ENCODE measurements at regions not wholly inside any gene's neighbourhood (a gene's known extent, or its start where the extent isn't known, plus 50 kb on each side); places are given as distances from the start of the nearest gene placed in this dataset.

DNA sequence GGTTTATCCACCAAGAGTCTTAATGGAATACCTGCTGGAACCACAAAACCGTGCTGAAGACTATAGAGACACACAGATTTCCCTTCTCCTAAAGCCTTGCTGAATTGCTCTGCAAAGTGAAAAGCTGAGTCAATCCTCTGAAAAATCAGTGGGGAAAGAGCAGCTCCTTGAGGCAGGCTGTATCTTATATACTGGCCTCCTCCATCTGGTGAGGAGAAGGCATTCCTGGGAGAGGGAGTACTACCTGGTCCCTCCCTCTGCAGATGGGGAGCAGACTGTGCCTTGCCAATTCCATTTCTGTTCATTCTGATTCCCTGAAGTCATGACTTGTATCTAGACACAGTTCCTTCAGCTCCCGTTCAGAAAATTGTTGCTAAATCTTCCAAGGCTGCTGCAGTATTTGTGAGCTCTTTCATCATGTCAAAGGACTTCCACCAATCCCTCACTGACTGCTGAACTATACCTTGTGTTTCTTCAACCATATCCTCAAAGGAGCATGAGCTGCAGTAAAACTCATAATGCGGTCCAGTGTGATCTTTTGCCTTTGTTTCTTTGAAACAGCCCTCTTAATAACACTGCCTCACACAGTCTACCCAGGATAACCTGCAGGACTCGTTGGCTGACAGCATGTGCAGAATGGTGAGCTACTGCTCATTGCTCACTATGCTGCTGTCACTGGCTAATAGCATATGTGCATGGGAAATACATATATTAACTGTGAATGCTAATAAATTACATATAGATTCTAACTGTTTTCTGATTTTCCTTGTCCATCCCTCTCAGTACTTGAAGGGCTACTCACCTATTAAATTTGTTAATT, 84.5 kb downstream of the FOXD1 start:
- Histone ChIP-seq H3K27ac (ENCODE audit: low read length) (no peak overlapping the region), H3K27me3 (ENCODE audit: control insufficient read depth, insufficient read depth, low read length) (no peaks in the 10 kb centered on the region), H3K4me3 (ENCODE audit: low read length) (no peak overlapping the region), H3K4me1 (ENCODE audit: control insufficient read depth, insufficient read depth, low read length) (no peaks in the 10 kb centered on the region), H3K9me3 (ENCODE audit: control insufficient read depth, insufficient read depth, low read length) (no peaks in the 10 kb centered on the region), H3K36me3 (ENCODE audit: control insufficient read depth, insufficient read depth, low read length) (no peaks in the 10 kb centered on the region)
- no peak for DNase-seq (ENCODE audit: low read depth, low spot score)
- WGBS (ENCODE audit: insufficient coverage, insufficient read length), result no CpG with 5 or more reads among the region's 4 CpGs

DNA sequence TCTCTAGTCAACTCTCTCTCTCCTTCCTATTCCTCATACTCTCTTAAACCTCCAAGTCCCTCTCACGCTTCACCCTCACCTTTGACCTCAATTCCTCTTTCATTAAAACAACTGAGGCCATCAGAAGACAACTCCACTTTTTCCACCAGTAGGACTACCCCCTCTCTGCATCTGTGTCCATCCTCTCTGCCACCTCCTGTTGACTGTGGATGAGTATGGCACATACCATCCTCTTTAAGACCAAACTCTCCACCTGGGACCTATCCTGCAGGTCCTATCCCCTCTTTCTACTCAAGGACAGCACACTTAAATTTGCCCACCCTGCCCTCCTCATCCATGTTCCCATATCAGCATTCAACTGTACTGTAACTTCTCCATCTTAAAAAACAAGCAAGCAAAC, 89.2 kb downstream of the FOXD1 start:
- H3K36me3 ChIP-seq (ENCODE audit: control insufficient read depth, insufficient read depth, low read length), result no peaks in the 10 kb centered on the region
- 100% methylated on average over 1 of the region's 1 CpG for WGBS (ENCODE audit: insufficient coverage, insufficient read length)
- no peaks in the 10 kb centered on the region for H3K4me1 ChIP-seq (ENCODE audit: control insufficient read depth, insufficient read depth, low read length)
- no peak overlapping the region for H3K27ac ChIP-seq (ENCODE audit: low read length)
- no peaks in the 10 kb centered on the region for H3K9me3 ChIP-seq (ENCODE audit: control insufficient read depth, insufficient read depth, low read length)
- H3K27me3 ChIP-seq (ENCODE audit: control insufficient read depth, insufficient read depth, low read length), result no peaks in the 10 kb centered on the region
- no peak overlapping the region for H3K4me3 ChIP-seq (ENCODE audit: low read length)
- DNase-seq (ENCODE audit: low read depth, low spot score), result no peak

DNA sequence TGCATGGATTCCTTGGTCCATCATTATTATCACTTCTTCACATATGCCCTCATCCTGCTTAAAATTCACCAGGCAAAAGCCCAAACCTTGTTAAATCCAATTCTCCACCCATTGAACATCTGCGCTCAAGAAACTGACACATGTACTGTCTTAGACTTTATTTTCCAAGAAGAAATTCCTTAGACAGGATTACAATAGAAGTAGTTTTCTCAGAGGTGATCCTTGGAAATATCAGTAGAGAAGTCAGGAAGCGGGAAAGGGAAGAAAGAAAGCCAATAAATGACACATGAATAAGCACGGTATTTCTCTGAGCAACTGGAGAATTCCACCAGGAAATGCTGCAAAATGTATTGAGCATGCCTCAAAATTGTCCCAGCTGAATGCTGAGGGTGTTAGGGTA, 90.2 kb downstream of the FOXD1 start:
- Histone ChIP-seq H3K36me3 (ENCODE audit: control insufficient read depth, insufficient read depth, low read length) (no peaks in the 10 kb centered on the region), H3K27ac (ENCODE audit: low read length) (no peak overlapping the region), H3K27me3 (ENCODE audit: control insufficient read depth, insufficient read depth, low read length) (no peaks in the 10 kb centered on the region), H3K4me3 (ENCODE audit: low read length) (no peak overlapping the region), H3K9me3 (ENCODE audit: control insufficient read depth, insufficient read depth, low read length) (no peaks in the 10 kb centered on the region), H3K4me1 (ENCODE audit: control insufficient read depth, insufficient read depth, low read length) (no peaks in the 10 kb centered on the region)
- no CpG with 5 or more reads among the region's 3 CpGs for WGBS (ENCODE audit: insufficient coverage, insufficient read length)
- no peak for DNase-seq (ENCODE audit: low read depth, low spot score)

DNA sequence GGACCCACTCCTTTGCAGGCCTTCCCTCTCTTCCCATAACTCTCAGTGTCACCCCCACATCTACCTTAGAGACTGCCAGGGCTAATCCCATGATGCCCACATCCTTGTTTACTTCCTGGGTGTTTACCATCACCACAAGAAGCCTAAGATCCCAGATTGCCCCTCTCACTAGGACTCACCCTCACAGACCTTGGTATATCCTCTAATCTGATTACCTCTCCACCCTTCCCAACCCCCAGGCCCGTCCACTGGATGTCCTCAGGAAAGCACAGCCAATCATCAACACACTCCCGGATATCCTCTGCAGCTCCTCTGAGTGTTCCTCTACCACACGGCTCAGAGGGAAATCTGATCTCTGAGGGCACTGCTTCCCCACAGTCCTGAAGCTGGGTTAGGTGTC, 91.0 kb downstream of the FOXD1 start:
- Histone ChIP-seq H3K4me3 (ENCODE audit: low read length) (no peak overlapping the region), H3K27ac (ENCODE audit: low read length) (no peak overlapping the region), H3K27me3 (ENCODE audit: control insufficient read depth, insufficient read depth, low read length) (no peaks in the 10 kb centered on the region), H3K36me3 (ENCODE audit: control insufficient read depth, insufficient read depth, low read length) (no peaks in the 10 kb centered on the region), H3K4me1 (ENCODE audit: control insufficient read depth, insufficient read depth, low read length) (no peaks in the 10 kb centered on the region), H3K9me3 (ENCODE audit: control insufficient read depth, insufficient read depth, low read length) (no peaks in the 10 kb centered on the region)
- no CpG with 5 or more reads among the region's 3 CpGs for WGBS (ENCODE audit: insufficient coverage, insufficient read length)
- no peak for DNase-seq (ENCODE audit: low read depth, low spot score)

DNA sequence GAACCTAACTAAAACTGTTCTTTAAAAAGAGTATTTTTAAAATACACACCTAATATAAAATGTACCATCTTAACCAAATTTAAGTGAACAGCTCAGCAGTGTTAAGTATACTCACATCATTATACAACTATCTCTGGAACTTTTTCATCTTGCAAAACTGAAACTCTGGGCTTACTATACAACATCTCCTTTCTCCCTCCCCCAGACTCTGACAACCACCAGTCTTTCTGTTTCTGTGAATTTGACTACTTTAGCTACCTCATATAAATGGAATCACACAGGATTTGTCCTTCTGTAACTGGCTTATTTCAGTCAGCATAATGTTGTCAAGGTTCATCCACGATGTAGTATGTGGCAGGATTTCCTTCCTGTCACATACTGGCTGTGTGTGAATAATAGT, 93.5 kb downstream of the FOXD1 start:
- Histone ChIP-seq H3K4me1 (ENCODE audit: control insufficient read depth, insufficient read depth, low read length) (no peaks in the 10 kb centered on the region), H3K4me3 (ENCODE audit: low read length) (no peak overlapping the region), H3K27ac (ENCODE audit: low read length) (no peak overlapping the region), H3K9me3 (ENCODE audit: control insufficient read depth, insufficient read depth, low read length) (no peaks in the 10 kb centered on the region), H3K36me3 (ENCODE audit: control insufficient read depth, insufficient read depth, low read length) (no peaks in the 10 kb centered on the region), H3K27me3 (ENCODE audit: control insufficient read depth, insufficient read depth, low read length) (no peaks in the 10 kb centered on the region)
- no peak for DNase-seq (ENCODE audit: low read depth, low spot score)
- no CpG with 5 or more reads among the region's 1 CpG for WGBS (ENCODE audit: insufficient coverage, insufficient read length)

DNA sequence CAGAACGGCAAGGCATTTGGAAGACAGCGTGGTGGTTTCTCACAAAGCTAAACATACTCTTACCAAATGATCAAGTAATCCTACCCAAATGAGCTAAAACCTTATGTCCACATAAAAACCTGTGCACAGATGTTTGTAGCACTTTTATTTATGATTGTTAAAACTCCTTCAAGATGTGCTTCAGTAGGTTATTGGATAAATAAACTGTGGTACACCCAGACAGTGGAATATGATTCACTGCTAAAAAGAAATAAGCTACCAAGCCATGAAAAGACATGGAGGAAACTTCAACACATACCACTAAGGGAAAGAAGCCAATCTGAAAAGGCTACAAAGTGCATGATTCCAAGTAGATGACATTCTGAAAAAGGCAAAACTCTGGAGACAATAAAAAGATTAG, 94.2 kb downstream of the FOXD1 start:
- Histone ChIP-seq H3K4me3 (ENCODE audit: low read length) (no peak overlapping the region), H3K36me3 (ENCODE audit: control insufficient read depth, insufficient read depth, low read length) (no peaks in the 10 kb centered on the region), H3K9me3 (ENCODE audit: control insufficient read depth, insufficient read depth, low read length) (no peaks in the 10 kb centered on the region), H3K4me1 (ENCODE audit: control insufficient read depth, insufficient read depth, low read length) (no peaks in the 10 kb centered on the region), H3K27ac (ENCODE audit: low read length) (no peak overlapping the region), H3K27me3 (ENCODE audit: control insufficient read depth, insufficient read depth, low read length) (no peaks in the 10 kb centered on the region)
- no peak for DNase-seq (ENCODE audit: low read depth, low spot score)
- no CpG with 5 or more reads among the region's 2 CpGs for WGBS (ENCODE audit: insufficient coverage, insufficient read length)

DNA sequence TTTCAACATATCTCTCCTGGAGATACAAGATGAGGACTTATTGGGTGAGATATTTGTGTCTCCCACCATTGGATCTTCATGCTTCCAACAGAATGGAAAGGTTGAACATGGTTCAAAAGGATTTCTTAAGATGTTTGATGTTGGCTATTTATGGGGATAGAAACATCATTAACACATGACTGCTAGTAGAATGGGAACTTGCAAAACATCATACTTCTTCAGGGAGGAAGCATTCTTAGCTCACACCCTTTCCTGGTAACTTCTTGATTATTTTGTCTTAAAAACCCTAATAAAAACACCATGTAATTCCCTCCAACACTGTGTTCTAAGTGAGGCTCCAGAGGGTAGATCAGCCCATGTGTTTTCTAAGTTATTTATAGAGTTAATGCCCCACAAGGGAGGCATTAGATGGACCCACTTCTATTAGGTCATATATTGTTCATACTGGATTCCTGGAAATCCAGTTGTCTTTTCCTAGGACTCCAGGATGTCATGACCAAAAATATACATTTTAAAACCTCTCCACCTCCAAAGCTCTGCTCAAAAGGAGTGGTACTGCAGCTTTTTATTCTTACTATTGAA, 95.8 kb downstream of the FOXD1 start:
- Histone ChIP-seq H3K9me3 (ENCODE audit: control insufficient read depth, insufficient read depth, low read length) (no peaks in the 10 kb centered on the region), H3K27ac (ENCODE audit: low read length) (no peak overlapping the region)

DNA sequence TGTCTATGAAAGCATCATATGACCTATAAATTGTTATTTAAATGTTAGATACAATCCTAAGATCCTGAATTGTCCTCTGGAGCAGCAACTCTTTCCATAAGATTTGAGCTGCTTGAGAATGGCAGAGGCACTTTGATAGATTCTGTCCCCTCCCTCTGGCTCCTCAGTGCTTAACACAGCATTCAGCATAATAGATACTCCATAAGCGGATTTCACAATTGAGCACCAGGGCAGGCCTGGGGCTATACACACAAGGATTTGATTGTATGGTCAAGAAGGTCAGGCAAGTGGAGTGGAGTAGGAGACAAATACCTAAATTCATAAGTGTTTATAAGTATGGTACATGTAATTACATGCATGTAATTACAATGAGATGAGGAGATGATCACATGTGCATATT, 96.3 kb downstream of the FOXD1 start:
- no CpG with 5 or more reads among the region's 1 CpG for WGBS (ENCODE audit: insufficient coverage, insufficient read length)
- no peak overlapping the region for H3K4me3 ChIP-seq (ENCODE audit: low read length)

More for the DNA sequence above, 95.8 kb downstream of the FOXD1 start:
- DNase-seq (ENCODE audit: low read depth, low spot score), result no peak
- Histone ChIP-seq H3K36me3 (ENCODE audit: control insufficient read depth, insufficient read depth, low read length) (no peaks in the 10 kb centered on the region), H3K4me1 (ENCODE audit: control insufficient read depth, insufficient read depth, low read length) (no peaks in the 10 kb centered on the region), H3K27me3 (ENCODE audit: control insufficient read depth, insufficient read depth, low read length) (no peaks in the 10 kb centered on the region), H3K4me3 (ENCODE audit: low read length) (no peak overlapping the region)

DNA sequence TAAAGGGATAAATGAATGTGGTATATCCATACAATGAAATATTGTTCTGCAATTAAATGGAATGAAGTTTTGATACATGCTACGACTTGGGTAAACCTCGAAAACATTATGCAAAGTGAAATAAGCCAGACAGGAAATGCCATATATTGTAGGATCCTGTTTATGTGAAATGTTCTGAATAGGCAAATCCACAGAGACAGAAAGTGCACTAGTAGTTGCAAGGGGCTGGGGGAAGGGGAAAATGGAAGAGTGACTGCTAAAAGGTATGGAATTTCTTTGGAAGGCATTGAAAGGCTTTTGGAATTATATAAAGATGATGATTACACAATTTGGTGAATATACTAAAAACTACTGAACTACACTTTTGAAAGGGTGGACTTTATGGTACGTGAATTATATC, 97.0 kb downstream of the FOXD1 start:
- H3K9me3 ChIP-seq (ENCODE audit: control insufficient read depth, insufficient read depth, low read length), result no peaks in the 10 kb centered on the region
- no CpG with 5 or more reads among the region's 3 CpGs for WGBS (ENCODE audit: insufficient coverage, insufficient read length)
- H3K27me3 ChIP-seq (ENCODE audit: control insufficient read depth, insufficient read depth, low read length), result no peaks in the 10 kb centered on the region
- no peak overlapping the region for H3K4me3 ChIP-seq (ENCODE audit: low read length)
- no peak overlapping the region for H3K27ac ChIP-seq (ENCODE audit: low read length)
- no peaks in the 10 kb centered on the region for H3K36me3 ChIP-seq (ENCODE audit: control insufficient read depth, insufficient read depth, low read length)
- no peaks in the 10 kb centered on the region for H3K4me1 ChIP-seq (ENCODE audit: control insufficient read depth, insufficient read depth, low read length)
- DNase-seq (ENCODE audit: low read depth, low spot score), result no peak

More for the DNA sequence above, 96.3 kb downstream of the FOXD1 start:
- no peak for DNase-seq (ENCODE audit: low read depth, low spot score)
- Histone ChIP-seq H3K4me1 (ENCODE audit: control insufficient read depth, insufficient read depth, low read length) (no peaks in the 10 kb centered on the region), H3K36me3 (ENCODE audit: control insufficient read depth, insufficient read depth, low read length) (no peaks in the 10 kb centered on the region), H3K27ac (ENCODE audit: low read length) (no peak overlapping the region), H3K27me3 (ENCODE audit: control insufficient read depth, insufficient read depth, low read length) (no peaks in the 10 kb centered on the region), H3K9me3 (ENCODE audit: control insufficient read depth, insufficient read depth, low read length) (no peaks in the 10 kb centered on the region)

DNA sequence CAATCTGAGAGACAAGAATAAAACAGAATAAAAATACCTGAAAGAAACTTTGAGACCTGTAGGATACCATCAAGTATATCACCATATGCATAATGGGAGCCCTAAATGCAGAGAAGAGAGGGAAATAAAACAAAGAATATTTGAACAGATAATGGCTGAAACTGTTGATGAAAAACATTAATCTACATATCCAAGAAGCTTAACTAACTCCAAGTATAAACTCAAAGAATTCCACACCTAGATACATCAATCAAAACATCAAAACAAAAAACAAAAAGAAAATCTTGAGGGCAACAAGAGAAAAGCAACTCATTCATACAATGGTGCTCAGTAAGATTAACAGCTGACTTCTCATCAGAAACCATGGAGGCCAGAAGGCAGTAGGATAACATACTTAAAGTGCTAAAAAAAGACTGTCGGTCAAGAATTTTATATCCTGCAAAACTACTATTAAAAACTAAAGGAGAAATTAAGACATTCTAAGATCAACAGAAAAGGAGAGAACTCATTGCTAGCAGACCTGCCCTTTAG, 101.6 kb downstream of the FOXD1 start:
- no CpG with 5 or more reads among the region's 1 CpG for WGBS (ENCODE audit: insufficient coverage, insufficient read length)
- H3K4me1 ChIP-seq (ENCODE audit: control insufficient read depth, insufficient read depth, low read length), result no peaks in the 10 kb centered on the region
- H3K36me3 ChIP-seq (ENCODE audit: control insufficient read depth, insufficient read depth, low read length), result no peaks in the 10 kb centered on the region
- no peak overlapping the region for H3K4me3 ChIP-seq (ENCODE audit: low read length)
- no peak for DNase-seq (ENCODE audit: low read depth, low spot score)
- no peak overlapping the region for H3K27ac ChIP-seq (ENCODE audit: low read length)
- H3K9me3 ChIP-seq (ENCODE audit: control insufficient read depth, insufficient read depth, low read length), result no peaks in the 10 kb centered on the region; the same call in 1 of the 2 replicates
- no peaks in the 10 kb centered on the region for H3K27me3 ChIP-seq (ENCODE audit: control insufficient read depth, insufficient read depth, low read length)

DNA sequence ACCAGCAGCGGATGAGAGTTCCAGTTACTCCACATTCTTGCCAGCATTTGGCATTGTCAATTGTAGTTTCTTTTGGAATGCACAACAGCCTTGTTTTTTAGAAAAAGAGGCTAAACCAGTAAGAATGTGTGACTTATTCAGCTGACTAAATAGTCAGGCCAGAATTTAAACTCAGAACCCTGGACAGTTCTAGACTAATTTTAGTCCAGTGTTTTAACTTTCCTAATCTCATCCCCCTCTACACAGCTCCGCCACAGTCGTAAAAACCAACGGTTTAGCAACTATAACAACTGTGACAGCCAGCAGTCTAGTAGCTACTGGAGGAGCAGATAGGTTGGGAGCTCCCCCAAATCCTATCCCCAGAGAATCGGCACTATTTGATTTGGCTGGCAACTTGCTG, 103.7 kb downstream of the FOXD1 start:
- H3K27ac ChIP-seq (ENCODE audit: low read length), result no peak overlapping the region
- H3K36me3 ChIP-seq (ENCODE audit: control insufficient read depth, insufficient read depth, low read length), result no peaks in the 10 kb centered on the region
- H3K4me1 ChIP-seq (ENCODE audit: control insufficient read depth, insufficient read depth, low read length), result no peaks in the 10 kb centered on the region
- H3K9me3 ChIP-seq (ENCODE audit: control insufficient read depth, insufficient read depth, low read length), result no peaks in the 10 kb centered on the region; the same call in 1 of the 2 replicates
- H3K27me3 ChIP-seq (ENCODE audit: control insufficient read depth, insufficient read depth, low read length), result no peaks in the 10 kb centered on the region
- DNase-seq (ENCODE audit: low read depth, low spot score), result no peak
- no CpG with 5 or more reads among the region's 5 CpGs for WGBS (ENCODE audit: insufficient coverage, insufficient read length)
- H3K4me3 ChIP-seq (ENCODE audit: low read length), result no peak overlapping the region
